ENCODE measurements at regions not wholly inside any gene's neighbourhood (a gene's known extent, or its start where the extent isn't known, plus 50 kb on each side); places are given as distances from the start of the nearest gene placed in this dataset.

- no peaks in the 10 kb centered on the region for H3K9me3 ChIP-seq
- H3K27me3 ChIP-seq: no peaks in the 10 kb centered on the region
- no peak overlapping the region for H3K27ac ChIP-seq
- intact Hi-C loops (cut with DNase I): no loop called here
- H3K4me1 ChIP-seq (ENCODE audit: insufficient read depth): no peaks in the 10 kb centered on the region
- DNase-seq: no peak
- no peaks in the 10 kb centered on the region for H3K36me3 ChIP-seq
- TF ChIP-seq POLR2A (IDR thresholded peaks at IDR 0.05): no peak
- no peak for TF ChIP-seq EP300 (IDR thresholded peaks at IDR 0.05)
- no peak overlapping the region for H3K4me3 ChIP-seq
- WGBS, 3 donors: 93 to 100% (median 95%) methylated on average over 1 of the region's 1 CpG
These were observed 380.3 kb upstream of the ADARB2 start for GRCh38 chr10:2117641-2118040.

- Histone ChIP-seq H3K36me3 (no peaks in the 10 kb centered on the region), H3K9me3 (no peaks in the 10 kb centered on the region), H3K27me3 (no peaks in the 10 kb centered on the region), H3K4me3 (no peak overlapping the region), H3K4me1 (ENCODE audit: insufficient read depth) (no peaks in the 10 kb centered on the region), H3K27ac (no peak overlapping the region)
- TF ChIP-seq POLR2A (IDR thresholded peaks at IDR 0.05) (no peak), EP300 (IDR thresholded peaks at IDR 0.05) (no peak)
- no peak for DNase-seq
- intact Hi-C loops (cut with DNase I): no loop called here
- WGBS, 3 donors: 63 to 73% (median 71%) methylated on average over 8 of the region's 8 CpGs
These were observed 374.6 kb upstream of the ADARB2 start for GRCh38 chr10:2111965-2112364.

- 81 to 93% (median 91%) methylated on average over 1 of the region's 1 CpG for WGBS, 3 donors
These were observed 371.2 kb upstream of the ADARB2 start for GRCh38 chr10:2108496-2108895.

DNA sequence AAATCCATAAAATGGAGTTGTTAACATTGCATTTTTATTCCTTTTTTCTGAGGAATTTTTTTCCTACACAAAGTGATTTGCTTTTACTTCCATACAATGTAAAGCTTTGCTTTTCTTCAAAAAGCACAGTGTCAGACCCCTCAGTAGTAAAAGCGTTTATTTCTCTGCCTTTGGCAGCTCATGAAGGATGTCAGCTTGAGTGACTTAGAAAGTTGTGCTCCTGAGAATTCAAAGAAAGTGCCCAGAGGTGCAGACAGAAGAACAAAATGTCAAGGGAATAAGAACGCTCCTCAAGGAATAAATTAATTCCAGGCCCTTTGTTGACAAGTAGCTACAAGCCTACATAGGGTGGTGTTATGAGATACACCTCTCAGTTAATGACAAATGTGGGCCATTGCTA lies 369.3 kb upstream of the ADARB2 start:
- TF ChIP-seq EP300 (IDR thresholded peaks at IDR 0.05) (no peak), CTCF (IDR thresholded peaks at IDR 0.05) (no peak), POLR2A (IDR thresholded peaks at IDR 0.05) (no peak)

More at GRCh38 chr10:2108496-2108895, 371.2 kb upstream of the ADARB2 start:
- no peak for TF ChIP-seq CTCF (IDR thresholded peaks at IDR 0.05)
- no peak for TF ChIP-seq EP300 (IDR thresholded peaks at IDR 0.05)
- no peak for TF ChIP-seq POLR2A (IDR thresholded peaks at IDR 0.05)
- no peak for DNase-seq
- no peaks in the 10 kb centered on the region for H3K36me3 ChIP-seq
- H3K27ac ChIP-seq: no peak overlapping the region
- intact Hi-C loops (cut with DNase I): no loop called here
- H3K9me3 ChIP-seq: no peaks in the 10 kb centered on the region
- H3K4me3 ChIP-seq: no peak overlapping the region
- H3K4me1 ChIP-seq (ENCODE audit: insufficient read depth): no peaks in the 10 kb centered on the region
- H3K27me3 ChIP-seq: no peaks in the 10 kb centered on the region

GRCh38 chr10:2099321-2099720 lies 362.0 kb upstream of the ADARB2 start:
- Histone ChIP-seq H3K9me3 (no peaks in the 10 kb centered on the region), H3K27ac (no peak overlapping the region), H3K27me3 (no peaks in the 10 kb centered on the region), H3K36me3 (no peaks in the 10 kb centered on the region), H3K4me3 (no peak overlapping the region), H3K4me1 (ENCODE audit: insufficient read depth) (no peaks in the 10 kb centered on the region)
- WGBS, 3 donors: 91 to 93% (median 91%) methylated on average over 16 of the region's 16 CpGs
- DNase-seq: no peak
- TF ChIP-seq CTCF (IDR thresholded peaks at IDR 0.05) (no peak), POLR2A (IDR thresholded peaks at IDR 0.05) (no peak), EP300 (IDR thresholded peaks at IDR 0.05) (no peak)
- intact Hi-C loops (cut with DNase I): no loop called here

More for the DNA sequence above, 369.3 kb upstream of the ADARB2 start:
- no peaks in the 10 kb centered on the region for H3K9me3 ChIP-seq
- no peak for DNase-seq
- no peak overlapping the region for H3K27ac ChIP-seq
- H3K4me3 ChIP-seq: no peak overlapping the region
- intact Hi-C loops (cut with DNase I): no loop called here
- H3K4me1 ChIP-seq (ENCODE audit: insufficient read depth): no peaks in the 10 kb centered on the region
- no peaks in the 10 kb centered on the region for H3K36me3 ChIP-seq
- 42 to 66% (median 53%) methylated on average over 2 of the region's 2 CpGs for WGBS, 3 donors
- no peaks in the 10 kb centered on the region for H3K27me3 ChIP-seq
